Mammary epithelial cell (primary cell): ENCODE measurements at regions not wholly inside any gene's neighbourhood (a gene's known extent, or its start where the extent isn't known, plus 50 kb on each side); places are given as distances from the start of the nearest gene placed in this dataset.

Source experiments
- CTCF ChIP-seq, 2 donors: IDR thresholded peaks in 1 of 2; conservative IDR thresholded peaks in 1 of 2; 2 replicates each; pipeline ENCODE4 v1.5.1; 2011 to 2012; ENCODE audit warnings: inconsistent platforms in 2 of 2, low read length in 2 of 2, mild to moderate bottlenecking in 2 of 2, control low read depth in 1 of 2, low read depth in 1 of 2; ENCODE audit not compliant: insufficient read depth in 1 of 2; ENCODE audit errors: extremely low read depth in 1 of 2
- EZH2 ChIP-seq: IDR thresholded peaks from 2 replicates; pipeline ENCODE4 v1.6.1; 2012; ENCODE audit warnings: low read length, inconsistent platforms, borderline replicate concordance

DNA sequence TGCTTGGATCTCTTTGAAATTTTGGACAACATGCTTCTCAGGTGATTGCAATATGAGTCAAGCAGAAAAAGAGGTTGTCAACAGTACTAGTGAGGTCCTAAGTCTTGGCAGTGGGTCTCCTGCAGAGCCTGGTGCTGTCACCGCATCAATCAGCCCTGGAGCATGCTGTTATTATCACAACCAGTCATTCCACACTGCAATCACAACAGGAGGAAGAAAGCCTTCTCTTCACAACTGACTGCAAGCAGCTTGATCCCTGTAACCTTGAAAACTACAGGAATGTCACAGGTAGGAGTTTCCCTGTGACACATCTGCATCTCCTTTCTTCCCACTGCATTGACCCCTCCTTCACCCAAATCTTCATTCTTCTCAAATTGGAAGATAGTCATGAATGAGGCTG, 451.1 kb upstream of the ATP11B start:
- no peak for TF ChIP-seq CTCF (conservative IDR thresholded peaks at IDR 0.05 in 1 of 2, IDR thresholded peaks at IDR 0.05 in 1 of 2; ENCODE audit: extremely low read depth in 1 of 2, insufficient read depth in 1 of 2, low read depth in 1 of 2, low read length in 2 of 2)
- TF ChIP-seq EZH2 = no peak
